Neural cell (in vitro differentiated cells): ENCODE measurements at regions not wholly inside any gene's neighbourhood (a gene's known extent, or its start where the extent isn't known, plus 50 kb on each side); places are given as distances from the start of the nearest gene placed in this dataset.

Experiments used
- H2AFZ ChIP-seq: fragments of 200-600, 300-800 bp; sonication (generic), shearing (Covaris generic); 2 replicates; pipeline ENCODE4 v1.6.0; 2014; ENCODE audit warnings: low read depth, mild to moderate bottlenecking, antibody characterized with exemption, low read length, moderate library complexity
- H3F3A ChIP-seq: fragments of 200-600 bp; shearing (Covaris generic); 2 replicates; pipeline ENCODE4 v1.6.1; 2016; ENCODE audit warnings: mild to moderate bottlenecking, moderate library complexity, mixed read lengths, antibody characterized with exemption, low read length; ENCODE audit not compliant: insufficient read depth, poor library complexity, severe bottlenecking
- H3K27ac ChIP-seq: fragments of 200-600, 300-800 bp; sonication (generic), shearing (Covaris generic); 2 replicates; pipeline ENCODE4 v1.5.1; 2014; ENCODE audit warnings: mild to moderate bottlenecking, low read length, moderate library complexity
- H3K27me3 ChIP-seq: fragments of 300-800, 200-600 bp; sonication (generic), shearing (Covaris generic); 2 replicates; pipeline ENCODE4 v1.6.0; 2014; ENCODE audit warnings: mild to moderate bottlenecking, low read depth, low read length, moderate library complexity; ENCODE audit not compliant: insufficient read depth
- H3K36me3 ChIP-seq: fragments of 300-800, 200-600 bp; sonication (generic), shearing (Covaris generic); 2 replicates; pipeline ENCODE4 v1.5.1; 2014; ENCODE audit warnings: mild to moderate bottlenecking, antibody characterized with exemption, low read length, moderate library complexity; ENCODE audit not compliant: insufficient read depth
- H3K4me2 ChIP-seq: fragments of 300-800, 200-600 bp; sonication (generic), shearing (Covaris generic); 2 replicates; pipeline ENCODE4 v1.6.0; 2014; ENCODE audit warnings: mild to moderate bottlenecking, low read length
- H3K4me3 ChIP-seq: fragments of 300-800, 200-600 bp; sonication (generic), shearing (Covaris generic); 2 replicates; pipeline ENCODE4 v1.5.1; 2014; ENCODE audit warnings: mild to moderate bottlenecking, low read length, moderate library complexity
- H3K79me2 ChIP-seq: fragments of 200-600 bp; shearing (Covaris generic); replicated peaks from 2 replicates; pipeline ENCODE4 v1.6.0; 2014; ENCODE audit warnings: mild to moderate bottlenecking, low read length, moderate library complexity; ENCODE audit not compliant: insufficient read depth
- H3K9ac ChIP-seq: fragments of 300-800, 200-600 bp; sonication (generic), shearing (Covaris generic); 2 replicates; pipeline ENCODE4 v1.6.1; 2016; ENCODE audit warnings: mild to moderate bottlenecking, low read length, mixed read lengths
- H3K9me2 ChIP-seq: fragments of 200-600 bp; shearing (Covaris generic); 2 replicates; pipeline ENCODE4 v1.6.1; 2016; ENCODE audit warnings: mild to moderate bottlenecking, low read length, mixed read lengths; ENCODE audit not compliant: insufficient read depth
- H3K9me3 ChIP-seq: fragments of 200-600, 300-800 bp; sonication (generic), shearing (Covaris generic); 2 replicates; pipeline ENCODE4 v1.6.1; 2016; ENCODE audit warnings: mild to moderate bottlenecking, mixed run types, low read length, moderate library complexity, mixed read lengths
- H4K20me1 ChIP-seq: fragments of 200-600 bp; shearing (Covaris generic); 2 replicates; pipeline ENCODE4 v1.6.1; 2016; ENCODE audit warnings: mild to moderate bottlenecking, mixed run types; ENCODE audit not compliant: insufficient read depth
- CTCF ChIP-seq: fragments of 450-650 bp; IDR thresholded peaks from 2 replicates; pipeline ENCODE4 v1.5.1; 2014; ENCODE audit warnings: antibody characterized with exemption, mild to moderate bottlenecking, moderate library complexity; ENCODE audit not compliant: poor library complexity, severe bottlenecking
- EP300 ChIP-seq: fragments of 450-650 bp; conservative IDR thresholded peaks from 2 replicates; pipeline ENCODE4 v1.6.1; 2014; ENCODE audit warnings: antibody characterized with exemption, mild to moderate bottlenecking, moderate library complexity; ENCODE audit not compliant: poor library complexity, severe bottlenecking
- EZH2 ChIP-seq: fragments of 200-600, 300-800 bp; shearing (Covaris generic), sonication (generic); IDR thresholded peaks from 2 replicates; pipeline ENCODE4 v1.6.1; 2014; ENCODE audit warnings: antibody characterized with exemption, low read length, borderline replicate concordance, mild to moderate bottlenecking; ENCODE audit not compliant: insufficient read depth, poor library complexity, severe bottlenecking
- MXI1 ChIP-seq: fragments of 450-650 bp; conservative IDR thresholded peaks from 2 replicates; pipeline ENCODE4 v1.6.1; 2014; ENCODE audit warnings: antibody characterized with exemption, mild to moderate bottlenecking; ENCODE audit not compliant: poor library complexity, severe bottlenecking
- POLR2AphosphoS5 ChIP-seq: IDR thresholded peaks from 2 replicates; pipeline ENCODE4 v1.6.1; 2012
- RAD21 ChIP-seq: fragments of 450-650 bp; conservative IDR thresholded peaks from 2 replicates; pipeline ENCODE4 v1.6.1; 2014; ENCODE audit warnings: antibody characterized with exemption, mild to moderate bottlenecking, moderate library complexity
- REST ChIP-seq: IDR thresholded peaks from 2 replicates; pipeline ENCODE4 v1.6.1; 2012; ENCODE audit warnings: borderline replicate concordance
- SMC3 ChIP-seq: fragments of 450-650 bp; conservative IDR thresholded peaks from 2 replicates; pipeline ENCODE4 v1.6.1; 2014; ENCODE audit warnings: antibody characterized with exemption, mild to moderate bottlenecking, moderate library complexity; ENCODE audit not compliant: poor library complexity
- TAF1 ChIP-seq: IDR thresholded peaks from 2 replicates; pipeline ENCODE4 v1.6.1; 2012; ENCODE audit warnings: low read depth

GRCh38 chr1:218948446-218948845 lies 225.2 kb upstream of the LYPLAL1 start:
- no peaks in the 10 kb centered on the region for H3K36me3 ChIP-seq
- H3K4me3 ChIP-seq: no peak overlapping the region
- H3K27ac ChIP-seq: no peak overlapping the region
- no peak overlapping the region for H3K9ac ChIP-seq
- no peak overlapping the region for H3K4me2 ChIP-seq
- no peaks in the 10 kb centered on the region for H3K79me2 ChIP-seq
- no peaks in the 10 kb centered on the region for H3K9me2 ChIP-seq
- no peaks in the 10 kb centered on the region for H3K27me3 ChIP-seq
- no peaks in the 10 kb centered on the region for H4K20me1 ChIP-seq
- no peak overlapping the region for H2AFZ ChIP-seq
- TF ChIP-seq RAD21 (no peak), EP300 (no peak), REST (no peak), SMC3 (no peak), TAF1 (no peak), MXI1 (no peak), EZH2 (no peak)
- H3F3A ChIP-seq: no peaks in the 10 kb centered on the region
- no peaks in the 10 kb centered on the region for H3K9me3 ChIP-seq

DNA sequence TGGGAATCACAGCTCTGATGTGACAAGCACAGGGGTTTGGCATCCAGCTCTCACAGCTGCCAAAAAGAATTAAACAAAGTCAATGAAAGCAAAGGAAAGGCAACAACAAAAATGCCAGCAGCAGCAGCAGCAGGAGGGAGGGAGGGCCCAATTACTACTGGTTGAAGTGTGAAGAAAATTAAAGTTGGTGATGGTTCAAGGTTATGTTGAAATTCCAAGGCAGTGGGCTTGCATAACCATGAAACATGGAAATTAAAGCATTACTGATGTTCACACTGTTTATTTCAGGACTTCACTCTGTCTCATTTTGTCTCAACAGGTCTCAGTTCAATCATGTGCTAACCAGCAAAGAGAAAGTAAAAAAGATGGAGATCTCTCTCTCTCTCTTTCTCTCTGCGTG lies 220.3 kb upstream of the LYPLAL1 start:
- no peak overlapping the region for H2AFZ ChIP-seq
- no peaks in the 10 kb centered on the region for H3K36me3 ChIP-seq

More for the DNA sequence above, 220.3 kb upstream of the LYPLAL1 start:
- Histone ChIP-seq H3K27me3 (no peaks in the 10 kb centered on the region), H3F3A (no peaks in the 10 kb centered on the region), H4K20me1 (no peaks in the 10 kb centered on the region), H3K4me3 (no peak overlapping the region), H3K9ac (no peak overlapping the region), H3K79me2 (no peaks in the 10 kb centered on the region), H3K9me3 (no peaks in the 10 kb centered on the region), H3K27ac (no peak overlapping the region), H3K9me2 (no peaks in the 10 kb centered on the region), H3K4me2 (no peak overlapping the region)
- no peak for TF ChIP-seq SMC3
- no peak for TF ChIP-seq TAF1
- TF ChIP-seq REST: no peak
- no peak for TF ChIP-seq POLR2AphosphoS5
- no peak for TF ChIP-seq EZH2
- no peak for TF ChIP-seq RAD21
- TF ChIP-seq MXI1: no peak
- TF ChIP-seq EP300: no peak
- TF ChIP-seq CTCF: no peak
